ENCODE measurements at regions not wholly inside any gene's neighbourhood (a gene's known extent, or its start where the extent isn't known, plus 50 kb on each side); places are given as distances from the start of the nearest gene placed in this dataset.

DNA sequence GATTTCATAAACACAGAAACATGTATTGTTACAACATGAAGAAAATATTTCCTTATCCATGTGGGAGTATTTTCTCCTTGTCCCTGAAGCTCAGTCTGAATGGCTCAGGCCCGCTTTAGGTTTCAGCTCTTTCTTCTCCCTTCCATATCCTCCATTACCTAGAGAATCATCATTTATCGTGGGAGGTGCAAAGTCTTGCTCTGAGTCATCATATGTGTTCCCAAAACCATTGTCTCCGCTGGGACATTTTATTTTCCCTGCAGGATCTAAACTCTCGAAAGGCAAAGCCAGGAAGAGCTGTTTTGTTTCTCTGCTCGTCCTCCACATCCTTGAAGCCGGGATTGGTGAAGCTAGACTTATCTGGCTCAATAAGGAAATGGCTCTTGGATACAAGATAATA lies 571.2 kb downstream of the EDEM1 start:
- no peak for TF ChIP-seq MYC (IDR thresholded peaks at IDR 0.05; ENCODE audit: low read depth, low read length)
- TF ChIP-seq, protein P1, sequence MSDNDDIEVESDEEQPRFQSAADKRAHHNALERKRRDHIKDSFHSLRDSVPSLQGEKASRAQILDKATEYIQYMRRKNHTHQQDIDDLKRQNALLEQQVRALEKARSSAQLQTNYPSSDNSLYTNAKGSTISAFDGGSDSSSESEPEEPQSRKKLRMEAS (IDR thresholded peaks at IDR 0.05; ENCODE audit: insufficient read depth, insufficient read length): no peak
- no peak for TF ChIP-seq POLR2A (IDR thresholded peaks at IDR 0.05; ENCODE audit: low read depth, low read length)
- TF ChIP-seq EZH2 (IDR thresholded peaks at IDR 0.05; ENCODE audit: borderline replicate concordance, low read depth, low read length, severe bottlenecking): no peak
- TF ChIP-seq POLR2AphosphoS5 (IDR thresholded peaks at IDR 0.05; ENCODE audit: insufficient read depth, low read depth, low read length): no peak
- TF ChIP-seq, protein P2, sequence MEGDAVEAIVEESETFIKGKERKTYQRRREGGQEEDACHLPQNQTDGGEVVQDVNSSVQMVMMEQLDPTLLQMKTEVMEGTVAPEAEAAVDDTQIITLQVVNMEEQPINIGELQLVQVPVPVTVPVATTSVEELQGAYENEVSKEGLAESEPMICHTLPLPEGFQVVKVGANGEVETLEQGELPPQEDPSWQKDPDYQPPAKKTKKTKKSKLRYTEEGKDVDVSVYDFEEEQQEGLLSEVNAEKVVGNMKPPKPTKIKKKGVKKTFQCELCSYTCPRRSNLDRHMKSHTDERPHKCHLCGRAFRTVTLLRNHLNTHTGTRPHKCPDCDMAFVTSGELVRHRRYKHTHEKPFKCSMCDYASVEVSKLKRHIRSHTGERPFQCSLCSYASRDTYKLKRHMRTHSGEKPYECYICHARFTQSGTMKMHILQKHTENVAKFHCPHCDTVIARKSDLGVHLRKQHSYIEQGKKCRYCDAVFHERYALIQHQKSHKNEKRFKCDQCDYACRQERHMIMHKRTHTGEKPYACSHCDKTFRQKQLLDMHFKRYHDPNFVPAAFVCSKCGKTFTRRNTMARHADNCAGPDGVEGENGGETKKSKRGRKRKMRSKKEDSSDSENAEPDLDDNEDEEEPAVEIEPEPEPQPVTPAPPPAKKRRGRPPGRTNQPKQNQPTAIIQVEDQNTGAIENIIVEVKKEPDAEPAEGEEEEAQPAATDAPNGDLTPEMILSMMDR (IDR thresholded peaks at IDR 0.05; ENCODE audit: extremely low read depth in 1 of 2, insufficient read depth in 1 of 2, low read depth in 1 of 2, low read length in 2 of 2): no peak
- no peak for TF ChIP-seq GATA2 (IDR thresholded peaks at IDR 0.05; ENCODE audit: insufficient read depth, insufficient read length, low read depth, low read length)
- TF ChIP-seq JUN (IDR thresholded peaks at IDR 0.05; ENCODE audit: borderline replicate concordance, insufficient read depth, insufficient read length, low read depth): no peak
- TF ChIP-seq FOS (IDR thresholded peaks at IDR 0.05; ENCODE audit: borderline replicate concordance, insufficient read depth, low read length): no peak
- Histone ChIP-seq H3K4me1 (ENCODE audit: control insufficient read depth, extremely low read depth, insufficient read depth, low read length) (no peaks in the 10 kb centered on the region), H3K27ac (ENCODE audit: insufficient read depth, low read depth, low read length) (no peak overlapping the region), H3K9me3 (replicated peaks; ENCODE audit: control insufficient read depth, insufficient read depth, low read length) (peaks cover 4% of the 10 kb centered on the region), H3K9me1 (replicated peaks; ENCODE audit: control insufficient read depth, extremely low read depth, insufficient read depth, low read length) (no peaks in the 10 kb centered on the region), H4K20me1 (replicated peaks; ENCODE audit: control insufficient read depth, extremely low read depth, insufficient read depth, low read length) (no peaks in the 10 kb centered on the region), H3K36me3 (ENCODE audit: control insufficient read depth in 2 of 2, extremely low read depth in 1 of 2, insufficient read depth in 2 of 2, low read length in 2 of 2) (no peaks in the 10 kb centered on the region), H2AFZ (ENCODE audit: low read depth, low read length) (no peak overlapping the region), H3K4me2 (ENCODE audit: insufficient read depth, low read length) (no peak overlapping the region), H3K79me2 (ENCODE audit: control insufficient read depth, insufficient read depth, low read length) (no peaks in the 10 kb centered on the region), H3K4me3 (replicated peaks in 1 of 3; ENCODE audit: insufficient read depth in 1 of 3, low read depth in 1 of 3, low read length in 3 of 3) (no peak overlapping the region), H3K27me3 (ENCODE audit: control insufficient read depth in 2 of 2, insufficient read depth in 2 of 2, low read length in 2 of 2) (no peaks in the 10 kb centered on the region), H3K9ac (replicated peaks; ENCODE audit: extremely low read depth, insufficient read depth, low read length) (no peak overlapping the region)
- intact Hi-C loops (cut with micrococcal nuclease) (no loop called here), dilution Hi-C loops (cut with MboI; ENCODE audit: extremely low pct_ligation_motif_present, low sequenced_read_pairs) (no loop called here)
- DNase-seq (ENCODE audit: low read depth, low spot score) (no peak), FAIRE-seq (no peak)
- BruUV-seq (replicated peaks): no TSS peak
- POLR2A ChIA-PET: no interaction called here
- CTCF ChIA-PET: no interaction called here

All from endothelial cell of umbilical vein (primary cell).